Bone marrow (tissue), 2 donors: ENCODE measurements at regions not wholly inside any gene's neighbourhood (a gene's known extent, or its start where the extent isn't known, plus 50 kb on each side); places are given as distances from the start of the nearest gene placed in this dataset.
"Not testable (repeated sequence)": the region's sequence is repeated elsewhere in the genome, so short reads cannot be mapped to it uniquely, and the experiment has no call there.

ENCODE experiments used
- DNase-seq, 2 donors: peaks; one replicate each; lab custom pipeline; 2025; lab: John Stamatoyannopoulos, UW

DNA sequence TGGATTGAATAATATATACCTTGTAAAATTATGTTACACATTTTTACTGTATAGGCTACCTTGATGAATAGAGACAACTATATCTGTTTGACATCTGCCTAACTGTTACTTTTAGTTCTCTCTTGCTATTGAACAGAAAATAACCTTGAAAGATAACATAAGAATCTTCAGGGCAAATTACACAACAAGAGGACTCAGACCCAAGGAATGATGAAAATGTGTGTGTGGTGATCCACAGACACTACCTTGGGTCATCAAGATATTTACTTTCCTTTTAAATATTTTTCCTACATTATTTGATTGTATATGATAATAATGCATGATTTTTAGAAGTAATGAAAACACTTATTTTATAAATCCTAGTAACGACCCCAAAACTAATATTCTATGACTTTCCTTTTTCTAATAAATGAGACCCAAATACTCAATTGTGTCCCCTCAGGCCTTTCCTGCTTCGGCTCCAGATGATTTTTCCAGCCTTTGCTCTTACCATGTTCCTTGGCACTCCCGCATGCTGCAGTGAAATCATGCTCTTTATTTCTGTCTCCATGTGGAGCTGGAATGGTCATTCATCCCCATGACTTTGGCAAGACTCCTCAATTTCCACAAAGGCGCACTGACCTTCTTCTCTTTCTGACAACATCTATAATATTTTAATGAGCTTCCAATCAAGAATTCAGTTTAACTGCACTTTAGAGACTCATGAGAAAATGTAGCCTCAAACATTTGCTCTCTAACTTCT lies 187.6 kb downstream of the EPM2A start:
- no peak for DNase-seq

DNA sequence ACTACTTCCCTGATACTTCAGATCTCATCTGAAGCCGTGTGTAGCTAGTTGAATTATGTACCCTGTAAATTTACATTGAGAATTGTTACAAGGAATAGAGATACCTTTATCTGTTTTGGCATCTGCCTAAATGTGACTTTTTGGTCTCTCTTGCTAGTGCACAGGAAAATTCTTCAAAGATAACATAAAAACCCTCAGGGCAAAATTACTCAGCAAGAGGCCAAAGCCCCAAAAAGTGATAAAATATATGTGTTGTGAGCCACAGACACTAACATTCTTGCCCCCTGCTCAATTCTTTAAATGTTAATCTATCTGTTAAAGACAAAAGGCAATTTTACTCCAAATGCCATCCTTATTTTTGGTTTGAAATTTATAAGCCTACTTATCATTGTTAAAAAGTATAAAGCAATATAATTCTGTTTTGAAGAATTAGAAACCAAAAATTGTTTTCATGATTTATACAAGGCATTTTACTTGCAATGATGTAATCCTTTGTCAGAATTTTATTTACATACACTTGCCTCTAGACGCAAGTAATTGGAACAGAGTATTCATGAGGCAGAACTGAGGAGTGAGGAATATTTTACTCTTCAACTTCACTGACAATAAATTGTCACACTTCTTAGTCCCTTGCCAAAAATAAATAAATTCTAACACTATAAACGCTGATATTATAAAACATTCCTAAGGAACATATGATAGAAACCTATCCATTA lies 186.2 kb downstream of the EPM2A start:
- DNase-seq: no peak

DNA sequence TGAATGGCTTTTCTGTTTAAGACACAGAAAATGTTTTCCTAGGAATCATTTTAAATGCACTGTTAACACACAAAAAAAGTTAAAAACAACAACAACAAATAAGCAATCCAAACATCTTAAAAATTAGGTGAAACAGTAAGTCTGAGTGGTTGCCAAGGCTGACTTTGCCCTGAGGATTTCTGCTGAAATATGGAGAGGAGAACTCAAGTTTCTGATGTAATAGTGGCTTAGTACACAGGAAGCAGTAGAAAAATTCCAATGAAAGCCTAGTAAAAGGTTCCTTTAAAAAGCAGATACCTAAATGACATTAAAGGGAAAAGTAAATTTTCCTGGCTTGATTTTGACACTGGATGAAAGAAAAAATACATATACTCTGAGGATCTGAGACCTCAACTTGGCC lies 184.2 kb downstream of the EPM2A start:
- no peak for DNase-seq

DNA sequence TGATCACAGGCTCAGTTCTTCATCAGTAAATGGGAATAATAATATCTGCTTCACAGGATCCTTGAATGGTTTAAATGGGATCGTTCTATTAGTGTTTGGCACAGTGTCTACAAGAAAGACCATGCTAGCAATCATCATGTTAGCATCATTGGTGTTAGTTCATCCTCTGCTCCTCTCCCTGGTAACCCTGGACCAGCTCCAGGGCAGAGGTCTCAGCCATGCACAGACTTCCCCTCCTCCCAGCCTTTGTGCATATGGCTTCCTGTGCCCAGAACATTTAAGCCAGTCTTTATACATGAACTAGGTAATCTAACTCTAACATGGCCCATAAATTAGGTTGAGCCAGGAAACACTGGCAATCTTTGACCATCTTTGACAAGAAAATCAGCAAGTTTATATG lies 180.2 kb downstream of the EPM2A start:
- DNase-seq: no peak

- DNase-seq: no peak
Measured at GRCh38 chr6:145557474-145557873, 177.8 kb downstream of the EPM2A start.

- no peak for DNase-seq
Measured at GRCh38 chr6:145559836-145560235, 175.5 kb downstream of the EPM2A start.

DNA sequence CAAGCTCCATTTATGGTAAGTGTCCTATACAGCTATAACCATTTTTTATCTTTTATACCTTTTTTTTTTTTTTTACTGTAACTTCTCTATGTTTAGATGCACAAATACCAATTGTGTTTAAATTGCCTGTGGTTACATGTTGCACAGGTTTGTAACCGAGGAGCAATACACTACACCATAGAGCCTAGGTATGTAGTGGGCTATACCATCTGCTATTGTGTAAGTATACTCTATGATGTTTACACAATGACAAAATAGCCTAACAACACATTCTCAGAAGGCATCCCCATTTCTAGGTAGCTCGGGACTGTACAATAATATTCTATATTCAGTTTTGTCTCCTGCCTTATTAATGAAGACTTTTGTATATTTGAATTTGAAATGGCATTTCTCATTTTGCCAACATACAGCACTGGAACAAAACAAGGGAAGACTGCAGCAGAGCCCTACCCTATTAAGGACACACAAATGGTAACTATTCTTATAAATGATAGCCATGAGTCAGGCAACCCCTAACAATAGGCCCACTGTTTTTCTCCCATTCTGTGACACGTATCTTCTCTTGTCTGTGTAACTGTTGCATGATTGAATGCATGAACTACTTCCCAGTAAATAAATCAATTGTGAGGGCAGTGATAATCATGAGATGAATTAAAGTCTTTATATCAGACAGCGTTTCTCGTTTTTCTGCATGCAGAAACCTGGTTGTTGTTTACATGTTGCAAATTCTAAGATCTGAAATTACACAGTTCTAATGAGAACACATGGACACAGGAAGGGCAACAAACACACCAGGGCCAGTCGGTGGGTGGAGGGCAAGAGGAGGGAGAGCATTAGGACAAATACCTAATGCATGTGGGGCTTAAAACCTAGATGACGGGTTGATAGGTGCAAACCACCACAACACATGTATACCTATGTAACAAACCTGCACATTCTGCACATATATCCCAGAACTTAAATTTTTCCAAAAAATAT lies 173.9 kb downstream of the EPM2A start:
- no peak for DNase-seq

- no peak for DNase-seq
Measured at GRCh38 chr6:145562771-145563615, 172.3 kb downstream of the EPM2A start.

- no peak for DNase-seq
Measured at GRCh38 chr6:145564553-145564952, 170.8 kb downstream of the EPM2A start.

- no peak for DNase-seq
Measured at GRCh38 chr6:145567684-145568252, 167.6 kb downstream of the EPM2A start.

DNA sequence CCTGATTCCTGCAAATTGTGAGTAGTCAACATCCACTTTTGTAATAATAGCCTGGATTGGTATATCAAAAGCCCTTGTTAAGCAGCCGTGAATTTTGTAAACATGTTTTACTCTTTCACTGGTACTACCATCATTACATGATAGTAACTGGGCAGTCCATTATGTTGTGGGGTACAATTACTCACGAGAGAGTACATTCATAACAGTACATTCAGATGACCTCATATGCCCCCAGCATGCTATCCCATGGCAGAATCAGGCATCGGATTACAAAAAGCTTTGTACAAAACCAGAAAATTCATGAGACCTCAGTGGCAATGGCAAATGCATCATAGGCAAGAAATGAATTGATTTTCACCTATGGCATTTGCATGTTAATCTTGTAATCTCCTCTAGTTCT lies 166.2 kb downstream of the EPM2A start:
- DNase-seq: no peak

DNA sequence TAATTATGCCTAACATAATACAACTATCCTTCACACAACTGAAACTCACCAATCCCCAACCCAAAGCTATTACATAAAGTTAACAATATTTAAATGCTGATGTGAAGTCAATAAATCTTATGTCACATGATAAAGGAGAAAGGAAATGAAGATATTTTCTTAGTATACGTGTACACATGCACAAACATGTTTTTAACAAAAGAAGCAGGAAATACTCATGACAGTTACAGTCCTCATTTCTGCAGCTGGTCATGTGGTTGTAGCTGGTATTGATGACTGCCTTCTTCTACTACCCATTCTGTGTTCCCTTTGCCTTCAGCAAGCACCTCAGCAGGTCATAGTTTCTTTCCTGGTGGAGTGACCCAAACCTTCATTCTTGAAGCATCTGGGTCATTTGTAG lies 165.0 kb downstream of the EPM2A start:
- not testable (repeated sequence) for DNase-seq

DNA sequence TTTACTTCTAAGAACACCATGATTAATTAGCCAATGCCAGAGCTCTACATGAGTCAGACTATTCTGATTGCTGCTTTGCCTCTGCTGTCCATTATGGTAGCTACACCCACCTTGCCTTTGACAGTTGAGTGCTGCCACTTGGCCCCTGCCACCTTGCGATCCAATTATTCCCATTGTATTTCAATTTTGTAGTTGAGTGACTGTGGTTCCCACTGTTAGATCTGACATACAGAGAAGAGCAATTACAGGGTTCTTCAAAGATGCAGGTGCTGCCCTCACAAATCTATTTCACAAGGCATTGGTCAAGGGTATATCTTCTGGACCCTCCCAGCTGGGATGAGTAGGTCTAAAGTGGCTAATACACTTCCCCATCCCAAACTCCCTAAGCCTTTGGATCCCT lies 161.1 kb downstream of the EPM2A start:
- not testable (repeated sequence) for DNase-seq
